Activated T-cell treated with anti-CD3 and anti-CD28 coated beads, Interleukin-2, amount 50 U/mL, for 4 hours (primary cell): ENCODE measurements at regions not wholly inside any gene's neighbourhood (a gene's known extent, or its start where the extent isn't known, plus 50 kb on each side); places are given as distances from the start of the nearest gene placed in this dataset.
"Not testable (repeated sequence)": the region's sequence is repeated elsewhere in the genome, so short reads cannot be mapped to it uniquely, and the experiment has no call there.

Experiments used
- ATAC-seq, 2 donors: fragments of 200-7000 bp; cut with Tn5 transposase; one replicate each; pipeline ENCODE4 v1.10.0; 2021
- DNase-seq: peaks from one replicate; pipeline ENCODE4 v3.0.0-alpha.2; 2020
- H3K27me3 Mint-ChIP-seq: one replicate; pipeline ENCODE4 v1.8.0; 2021; ENCODE audit warnings: low read depth, mixed read lengths
- H3K36me3 Mint-ChIP-seq: one replicate; pipeline ENCODE4 v1.8.0; 2022; ENCODE audit warnings: mixed read lengths; ENCODE audit not compliant: insufficient read depth
- H3K4me1 Mint-ChIP-seq: one replicate; pipeline ENCODE4 v1.8.0; 2021; ENCODE audit warnings: low read depth, mixed read lengths
- H3K4me3 Mint-ChIP-seq: one replicate; pipeline ENCODE4 v1.8.0; 2021; ENCODE audit warnings: mild to moderate bottlenecking, moderate library complexity, mixed read lengths
- H3K9me3 Mint-ChIP-seq: one replicate; pipeline ENCODE4 v1.8.0; 2021; ENCODE audit warnings: mixed read lengths

DNA sequence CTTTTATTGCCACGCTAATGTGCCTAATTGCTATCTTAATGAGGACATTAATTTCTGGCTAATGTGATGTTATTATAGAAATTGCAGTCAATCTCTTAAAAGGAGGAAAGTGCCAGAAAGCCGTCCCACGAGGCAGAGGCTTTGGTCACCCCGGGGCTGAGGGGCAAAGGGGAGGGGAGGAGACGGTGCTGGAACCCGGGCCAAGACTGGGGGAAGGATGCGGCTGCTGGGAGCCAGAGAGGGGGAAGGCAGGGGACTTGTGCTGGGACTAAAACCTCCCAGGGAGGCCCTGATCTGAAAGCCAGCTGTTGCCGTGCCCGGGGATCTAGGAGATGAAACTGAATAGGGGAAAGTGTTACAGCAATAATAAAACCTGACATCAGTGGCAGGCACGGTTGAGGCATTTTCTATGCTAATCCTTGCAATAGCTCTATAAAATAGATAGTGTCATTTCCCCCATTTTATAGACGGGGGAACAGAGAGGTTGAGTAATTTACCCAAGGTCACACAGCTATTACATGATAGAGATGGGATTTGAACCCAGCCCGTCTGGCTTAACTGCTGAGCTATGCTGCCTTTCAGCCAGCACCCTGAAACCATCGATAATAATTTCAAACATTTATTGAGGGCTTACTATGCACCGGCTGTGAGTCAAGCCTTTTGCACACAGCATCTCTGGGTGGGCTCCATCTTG lies 83.2 kb upstream of the ADGRE5 start:
- not testable (repeated sequence) for DNase-seq, H3K4me1 Mint-ChIP-seq, ATAC-seq, H3K4me3 Mint-ChIP-seq, H3K27me3 Mint-ChIP-seq, H3K36me3 Mint-ChIP-seq, H3K9me3 Mint-ChIP-seq

DNA sequence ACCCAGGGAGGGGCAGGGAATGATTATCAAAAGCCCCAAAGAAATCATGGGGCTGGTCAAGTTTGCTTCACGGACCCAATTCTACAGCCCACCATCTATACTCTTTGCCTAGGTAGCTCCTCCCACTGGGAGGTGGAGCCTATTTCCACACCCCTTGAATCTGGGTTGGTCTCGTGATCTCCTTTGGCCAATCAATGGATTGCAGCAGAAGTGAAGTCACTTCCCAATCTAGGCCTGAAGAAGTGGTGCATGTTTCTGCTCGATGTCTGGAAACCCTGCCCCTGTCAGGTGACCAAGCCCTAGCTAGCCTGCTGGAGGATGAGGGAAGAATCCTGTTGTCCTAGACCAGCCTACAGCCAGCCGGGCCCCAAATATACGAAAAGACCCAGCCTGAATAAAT lies 86.3 kb upstream of the ADGRE5 start:
- not testable (repeated sequence) for H3K4me3 Mint-ChIP-seq, H3K27me3 Mint-ChIP-seq, H3K9me3 Mint-ChIP-seq, DNase-seq, H3K4me1 Mint-ChIP-seq, H3K36me3 Mint-ChIP-seq
- ATAC-seq, result peak; percentile 71 to 74

DNA sequence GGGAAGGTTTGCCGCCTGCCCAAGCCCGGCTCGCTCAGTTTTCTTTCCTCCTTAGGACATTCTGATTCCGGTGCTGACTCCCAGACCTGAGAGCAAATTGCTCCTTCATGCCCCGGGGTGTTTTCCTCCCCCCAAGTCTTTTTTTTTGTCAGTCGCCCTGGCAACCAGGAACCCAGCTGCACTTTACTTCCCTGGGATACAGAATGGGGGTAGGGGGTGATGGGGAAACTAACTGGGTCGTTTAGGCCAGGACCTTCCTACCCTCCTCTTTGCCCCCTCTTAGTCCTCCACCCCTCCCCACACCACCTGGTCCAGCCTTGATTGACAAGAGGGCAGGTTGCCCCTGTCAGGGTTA lies 87.5 kb upstream of the ADGRE5 start:
- not testable (repeated sequence) for H3K4me1 Mint-ChIP-seq, H3K36me3 Mint-ChIP-seq, H3K9me3 Mint-ChIP-seq

DNA sequence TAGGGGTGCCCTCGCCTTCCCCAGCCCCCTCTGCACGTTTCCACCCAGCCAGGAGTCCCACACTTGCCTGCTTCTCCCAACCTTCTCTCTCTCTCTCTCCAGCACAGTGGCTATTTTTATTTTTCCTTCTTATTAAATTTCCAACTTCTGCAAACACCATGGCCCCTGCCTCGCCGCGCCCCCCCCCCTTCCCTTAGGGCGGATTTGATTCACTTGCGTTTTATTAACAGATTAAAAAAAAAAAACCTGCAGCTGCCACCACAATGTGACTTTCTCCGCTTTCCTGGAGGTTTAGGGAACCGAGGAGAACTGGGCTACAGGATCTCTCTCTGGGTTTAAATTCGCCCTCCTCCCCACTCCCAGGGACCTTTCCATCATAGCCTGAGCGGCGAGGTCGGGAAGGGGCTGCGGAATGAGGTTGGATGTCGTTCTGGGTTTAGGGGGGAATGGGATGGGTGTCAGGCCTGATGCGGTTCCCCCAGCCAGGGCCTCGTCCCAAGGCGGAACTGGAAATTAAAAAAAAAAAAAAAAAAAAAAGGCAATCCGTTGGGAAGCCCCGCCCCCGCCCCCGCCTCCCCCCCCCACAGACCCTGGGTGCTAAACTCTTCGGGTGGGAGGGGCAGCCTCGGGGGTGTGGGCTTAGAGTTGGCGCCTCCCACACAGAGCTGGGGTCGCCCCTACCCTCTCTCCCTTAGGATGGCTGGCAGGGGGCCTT lies 87.3 kb upstream of the ADGRL1 start:
- not testable (repeated sequence) for H3K36me3 Mint-ChIP-seq, H3K9me3 Mint-ChIP-seq, DNase-seq, ATAC-seq, H3K4me3 Mint-ChIP-seq, H3K27me3 Mint-ChIP-seq, H3K4me1 Mint-ChIP-seq

More for the DNA sequence above, 87.5 kb upstream of the ADGRE5 start:
- H3K4me3 Mint-ChIP-seq, ATAC-seq, H3K27me3 Mint-ChIP-seq, DNase-seq: not testable (repeated sequence)

DNA sequence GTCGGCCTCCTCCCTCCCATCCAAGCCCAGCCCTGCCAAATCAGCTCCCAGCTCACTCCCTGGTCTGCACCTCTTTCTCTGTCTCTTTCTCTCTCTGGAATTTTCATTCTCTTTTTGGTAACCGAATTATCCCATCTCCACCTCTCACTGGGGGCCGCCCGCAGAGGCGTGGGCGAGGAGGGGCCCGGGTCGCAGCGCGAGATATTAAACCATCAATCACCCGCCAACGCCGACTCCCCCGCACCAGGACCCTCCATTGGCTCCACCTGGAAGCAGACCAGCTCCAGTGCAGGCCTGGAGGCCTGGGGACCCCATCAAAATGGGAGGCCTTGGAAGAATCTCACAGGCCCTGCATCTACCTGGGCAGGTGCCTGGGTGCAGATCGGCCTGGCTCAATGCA lies 83.8 kb upstream of the ADGRL1 start:
- not testable (repeated sequence) for H3K36me3 Mint-ChIP-seq, H3K9me3 Mint-ChIP-seq, H3K4me3 Mint-ChIP-seq, H3K4me1 Mint-ChIP-seq, H3K27me3 Mint-ChIP-seq, ATAC-seq, DNase-seq

DNA sequence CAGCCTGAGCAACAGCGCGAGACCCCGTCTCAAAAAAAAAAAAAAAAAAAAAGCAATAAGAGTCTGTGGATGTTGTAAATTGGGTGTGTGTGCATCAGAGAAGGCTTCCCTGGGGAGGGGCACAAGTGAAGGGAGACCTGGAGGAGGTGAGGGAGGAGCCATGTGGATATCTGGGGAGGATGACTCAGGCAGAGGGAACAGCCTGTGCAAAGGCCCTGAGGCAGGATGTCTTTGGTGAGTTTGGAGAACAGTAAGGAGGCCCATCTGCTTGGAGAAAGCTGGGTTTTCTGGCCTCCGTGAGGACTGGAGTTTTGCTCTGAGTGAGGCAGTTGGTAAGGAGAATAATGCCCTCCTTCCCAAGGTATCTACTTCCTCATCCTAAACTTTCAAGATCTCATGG lies 81.9 kb upstream of the ADGRL1 start:
- not testable (repeated sequence) for H3K27me3 Mint-ChIP-seq, H3K36me3 Mint-ChIP-seq, H3K9me3 Mint-ChIP-seq, H3K4me3 Mint-ChIP-seq, DNase-seq, ATAC-seq, H3K4me1 Mint-ChIP-seq

DNA sequence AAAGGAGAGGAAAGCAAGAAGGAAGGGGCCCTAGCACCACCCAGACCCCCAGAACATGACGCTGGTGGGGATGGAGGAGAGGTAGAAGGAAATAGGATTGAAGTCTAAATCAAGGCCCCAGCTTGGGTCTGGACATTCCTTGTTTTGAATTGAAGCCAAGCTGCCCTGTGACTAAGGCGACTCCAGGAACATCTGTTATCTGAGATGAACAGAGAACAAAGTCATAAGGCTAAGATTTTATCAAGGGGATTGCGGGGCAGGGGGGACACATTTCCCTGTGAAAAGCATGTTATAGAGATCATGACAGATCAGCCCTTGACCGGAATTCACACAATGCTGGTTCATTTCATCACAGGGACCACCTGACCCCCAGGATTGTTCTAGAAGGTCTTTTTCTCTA lies 80.6 kb upstream of the ADGRL1 start:
- not testable (repeated sequence) for ATAC-seq, H3K4me1 Mint-ChIP-seq, DNase-seq, H3K4me3 Mint-ChIP-seq, H3K36me3 Mint-ChIP-seq, H3K27me3 Mint-ChIP-seq, H3K9me3 Mint-ChIP-seq

DNA sequence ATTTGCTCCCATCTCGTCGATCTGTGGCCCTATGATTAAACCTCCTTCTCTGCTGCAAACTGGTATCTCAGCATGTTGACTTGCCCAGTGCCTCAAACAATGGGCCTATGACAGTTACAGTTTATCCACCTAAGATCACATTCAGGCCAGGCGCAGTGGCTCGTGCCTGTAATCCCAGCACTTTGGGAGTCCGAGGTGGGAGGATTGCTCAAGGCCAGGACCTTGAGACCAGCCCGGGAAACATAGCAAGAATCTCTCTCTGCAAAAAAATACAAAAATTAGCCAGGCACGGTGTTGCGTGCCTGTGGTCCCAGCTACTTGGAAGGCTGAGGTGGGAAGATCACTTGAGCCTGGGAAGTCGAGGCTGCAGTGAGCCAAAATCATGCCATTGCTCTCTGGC lies 79.8 kb upstream of the ADGRL1 start:
- not testable (repeated sequence) for H3K36me3 Mint-ChIP-seq

GRCh38 chr19:14283813-14284520 lies 78.0 kb upstream of the ADGRL1 start:
- DNase-seq, H3K4me1 Mint-ChIP-seq, H3K36me3 Mint-ChIP-seq, H3K27me3 Mint-ChIP-seq, H3K4me3 Mint-ChIP-seq, H3K9me3 Mint-ChIP-seq: not testable (repeated sequence)
- peak; percentile 57 to 65 for ATAC-seq

More for the DNA sequence above, 79.8 kb upstream of the ADGRL1 start:
- DNase-seq, H3K4me3 Mint-ChIP-seq, H3K27me3 Mint-ChIP-seq, H3K4me1 Mint-ChIP-seq, ATAC-seq, H3K9me3 Mint-ChIP-seq: not testable (repeated sequence)

GRCh38 chr19:14279270-14279669 lies 73.3 kb upstream of the ADGRL1 start:
- DNase-seq, ATAC-seq, H3K9me3 Mint-ChIP-seq, H3K27me3 Mint-ChIP-seq, H3K36me3 Mint-ChIP-seq, H3K4me3 Mint-ChIP-seq: not testable (repeated sequence)
- peaks cover 18% of the 10 kb centered on the region for H3K4me1 Mint-ChIP-seq

GRCh38 chr19:14277608-14278007 lies 71.6 kb upstream of the ADGRL1 start:
- peaks cover 4% of the 10 kb centered on the region for H3K9me3 Mint-ChIP-seq
- ATAC-seq (no peak), DNase-seq (no peak)
- H3K4me3 Mint-ChIP-seq, result no peak overlapping the region
- no peaks in the 10 kb centered on the region for H3K27me3 Mint-ChIP-seq
- H3K4me1 Mint-ChIP-seq, result peaks cover 15% of the 10 kb centered on the region
- no peaks in the 10 kb centered on the region for H3K36me3 Mint-ChIP-seq

- H3K36me3 Mint-ChIP-seq, H3K4me3 Mint-ChIP-seq, H3K27me3 Mint-ChIP-seq, ATAC-seq, H3K9me3 Mint-ChIP-seq, DNase-seq: not testable (repeated sequence)
- H3K4me1 Mint-ChIP-seq, result peaks cover 15% of the 10 kb centered on the region
Measured at GRCh38 chr19:14275823-14276222, 69.9 kb upstream of the ADGRL1 start.

DNA sequence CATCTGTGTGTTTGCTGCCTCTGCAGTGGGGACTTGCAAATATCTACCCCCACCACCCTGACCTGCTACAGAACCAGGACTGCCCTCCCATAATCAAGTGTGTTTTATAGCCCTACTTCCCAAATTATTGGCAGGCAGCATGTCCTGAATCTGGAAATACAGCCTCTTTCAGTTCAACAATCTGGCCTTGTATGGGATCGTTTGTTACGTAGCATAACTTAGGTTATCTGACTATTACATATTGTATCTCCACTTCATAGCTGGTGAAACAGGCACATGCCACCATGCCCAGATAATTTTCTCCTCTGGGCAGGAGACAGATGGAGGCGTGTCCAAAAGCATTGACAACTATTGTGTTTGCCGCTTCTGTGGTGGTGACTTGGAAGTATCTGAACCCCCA lies 66.7 kb upstream of the ADGRL1 start:
- peaks cover 15% of the 10 kb centered on the region for H3K4me1 Mint-ChIP-seq
- DNase-seq (no peak), ATAC-seq (no peak)
- H3K9me3 Mint-ChIP-seq, result peaks cover 4% of the 10 kb centered on the region
- no peak overlapping the region for H3K4me3 Mint-ChIP-seq
- no peaks in the 10 kb centered on the region for H3K36me3 Mint-ChIP-seq
- no peaks in the 10 kb centered on the region for H3K27me3 Mint-ChIP-seq

DNA sequence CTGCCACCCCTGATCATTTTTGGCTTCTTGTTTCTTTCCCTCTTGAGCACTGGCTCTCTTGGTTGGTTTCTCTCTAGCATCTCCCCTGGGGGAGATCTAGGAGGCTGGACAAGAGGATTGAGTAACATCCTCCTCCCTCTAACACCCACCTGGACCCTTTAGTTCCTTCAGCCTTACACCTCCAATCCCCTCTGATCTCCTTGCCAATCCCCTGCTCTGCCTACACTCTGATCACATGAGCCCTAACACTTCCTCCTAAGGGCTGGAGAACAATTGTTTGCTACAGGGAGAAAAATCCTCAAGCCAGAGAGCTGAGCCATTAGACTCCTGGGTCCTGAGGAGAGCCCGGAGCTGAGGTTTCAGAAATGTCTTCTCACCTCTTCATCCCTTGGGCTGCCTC lies 65.9 kb upstream of the ADGRL1 start:
- no peak for ATAC-seq
- Mint-ChIP-seq H3K9me3 (peaks cover 4% of the 10 kb centered on the region), H3K4me3 (no peak overlapping the region), H3K4me1 (peaks cover 15% of the 10 kb centered on the region), H3K36me3 (no peaks in the 10 kb centered on the region), H3K27me3 (no peaks in the 10 kb centered on the region)
- DNase-seq, result no peak

- H3K4me3 Mint-ChIP-seq, DNase-seq, H3K9me3 Mint-ChIP-seq, H3K36me3 Mint-ChIP-seq, ATAC-seq, H3K27me3 Mint-ChIP-seq: not testable (repeated sequence)
- peaks cover 12% of the 10 kb centered on the region for H3K4me1 Mint-ChIP-seq
Measured at GRCh38 chr19:14270557-14270956, 64.6 kb upstream of the ADGRL1 start.
